GM12874 (cell line): ENCODE measurements at regions not wholly inside any gene's neighbourhood (a gene's known extent, or its start where the extent isn't known, plus 50 kb on each side); places are given as distances from the start of the nearest gene placed in this dataset.

Experiments
- TF ChIP-seq, protein P1 (sequence below): IDR thresholded peaks from 2 replicates; pipeline ENCODE4 v1.5.1; 2011; ENCODE audit warnings: low read depth, mild to moderate bottlenecking, control low read depth, low read length, moderate library complexity; ENCODE audit not compliant: insufficient read depth

DNA sequence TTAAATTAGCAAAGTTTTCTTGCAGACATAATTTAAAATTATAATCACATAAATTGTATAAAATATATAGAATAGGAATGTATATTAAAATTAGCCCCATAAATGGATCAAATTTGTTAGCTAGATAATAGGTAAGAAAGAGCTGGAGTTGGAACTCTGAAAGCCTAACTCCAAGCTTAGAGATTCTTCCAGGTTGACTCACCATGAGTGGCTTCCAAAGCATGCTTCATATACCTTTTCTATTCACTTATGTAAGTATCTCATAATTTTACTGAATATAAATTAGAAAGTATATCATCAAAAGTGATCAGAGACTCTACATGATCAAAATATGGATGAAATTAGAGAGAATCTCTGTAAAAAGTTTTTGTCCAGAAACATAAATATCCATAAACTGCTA lies 320.7 kb upstream of the MAGI2 start:
- TF ChIP-seq, protein P1, sequence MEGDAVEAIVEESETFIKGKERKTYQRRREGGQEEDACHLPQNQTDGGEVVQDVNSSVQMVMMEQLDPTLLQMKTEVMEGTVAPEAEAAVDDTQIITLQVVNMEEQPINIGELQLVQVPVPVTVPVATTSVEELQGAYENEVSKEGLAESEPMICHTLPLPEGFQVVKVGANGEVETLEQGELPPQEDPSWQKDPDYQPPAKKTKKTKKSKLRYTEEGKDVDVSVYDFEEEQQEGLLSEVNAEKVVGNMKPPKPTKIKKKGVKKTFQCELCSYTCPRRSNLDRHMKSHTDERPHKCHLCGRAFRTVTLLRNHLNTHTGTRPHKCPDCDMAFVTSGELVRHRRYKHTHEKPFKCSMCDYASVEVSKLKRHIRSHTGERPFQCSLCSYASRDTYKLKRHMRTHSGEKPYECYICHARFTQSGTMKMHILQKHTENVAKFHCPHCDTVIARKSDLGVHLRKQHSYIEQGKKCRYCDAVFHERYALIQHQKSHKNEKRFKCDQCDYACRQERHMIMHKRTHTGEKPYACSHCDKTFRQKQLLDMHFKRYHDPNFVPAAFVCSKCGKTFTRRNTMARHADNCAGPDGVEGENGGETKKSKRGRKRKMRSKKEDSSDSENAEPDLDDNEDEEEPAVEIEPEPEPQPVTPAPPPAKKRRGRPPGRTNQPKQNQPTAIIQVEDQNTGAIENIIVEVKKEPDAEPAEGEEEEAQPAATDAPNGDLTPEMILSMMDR, result no peak

DNA sequence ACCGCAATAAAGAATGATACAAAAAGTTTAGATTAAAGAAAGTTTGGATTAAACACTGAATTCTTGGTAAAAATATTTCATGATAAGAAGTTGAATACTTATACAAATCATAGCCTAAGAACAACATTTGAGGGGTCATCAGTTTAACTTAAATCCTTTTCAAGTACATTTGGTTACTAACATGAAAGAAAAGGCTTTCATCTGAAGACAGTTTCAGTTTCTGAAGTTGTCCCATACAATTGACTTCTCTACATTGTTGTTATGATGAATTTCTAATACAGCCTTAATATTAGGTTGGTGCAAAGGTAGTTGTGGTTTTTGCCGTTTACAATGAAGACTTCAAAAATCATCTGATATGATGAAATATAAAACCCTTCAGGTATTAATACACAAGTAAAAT lies 317.5 kb upstream of the MAGI2 start:
- TF ChIP-seq, protein P1, result no peak

DNA sequence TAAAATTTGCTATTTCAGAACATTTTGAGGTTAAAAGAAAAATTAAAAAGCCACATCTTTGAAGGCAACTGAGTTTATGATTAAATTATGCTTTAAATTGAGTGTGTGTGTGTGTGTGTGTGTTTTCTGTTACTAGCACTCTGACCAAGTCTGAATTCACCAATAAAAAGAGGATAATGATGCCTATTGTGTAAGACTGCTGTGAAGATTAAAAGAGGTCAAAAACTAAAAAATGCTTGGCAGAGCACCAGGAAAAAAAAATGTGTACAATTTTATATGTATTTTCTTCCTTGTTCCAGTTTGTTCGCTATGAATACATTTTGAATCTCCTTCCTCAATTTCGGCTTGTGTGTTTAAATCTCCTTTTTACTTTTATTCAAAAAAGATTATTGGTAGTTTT lies 316.6 kb upstream of the MAGI2 start:
- TF ChIP-seq, protein P1, result no peak

DNA sequence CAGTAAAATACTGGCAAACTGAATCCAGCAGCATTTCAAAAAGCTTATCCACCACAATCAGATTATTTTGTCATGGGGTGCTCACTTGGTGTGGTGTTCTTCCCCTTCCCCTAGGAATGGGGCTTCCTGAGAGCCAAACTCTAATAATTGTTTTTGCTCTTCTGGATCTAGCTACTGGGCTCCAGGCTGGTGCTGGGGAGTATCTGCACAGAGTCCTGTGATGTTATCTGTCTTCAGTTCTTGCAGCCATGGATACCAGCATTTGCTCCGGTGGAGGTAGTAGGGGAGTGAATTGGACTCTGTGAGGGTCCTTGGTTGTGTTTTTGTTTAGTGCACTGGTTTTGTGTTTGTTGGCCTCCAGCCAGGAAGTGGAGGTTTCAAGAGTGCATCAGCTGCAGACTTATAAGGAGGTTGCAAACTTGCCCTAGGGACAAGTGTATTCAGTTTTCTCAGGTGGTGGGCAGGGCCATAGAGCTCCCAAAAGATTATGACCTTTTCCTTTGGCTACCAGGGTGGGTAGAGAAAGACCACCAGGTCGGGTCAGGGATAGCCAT lies 308.5 kb upstream of the MAGI2 start:
- TF ChIP-seq, protein P1, result no peak

DNA sequence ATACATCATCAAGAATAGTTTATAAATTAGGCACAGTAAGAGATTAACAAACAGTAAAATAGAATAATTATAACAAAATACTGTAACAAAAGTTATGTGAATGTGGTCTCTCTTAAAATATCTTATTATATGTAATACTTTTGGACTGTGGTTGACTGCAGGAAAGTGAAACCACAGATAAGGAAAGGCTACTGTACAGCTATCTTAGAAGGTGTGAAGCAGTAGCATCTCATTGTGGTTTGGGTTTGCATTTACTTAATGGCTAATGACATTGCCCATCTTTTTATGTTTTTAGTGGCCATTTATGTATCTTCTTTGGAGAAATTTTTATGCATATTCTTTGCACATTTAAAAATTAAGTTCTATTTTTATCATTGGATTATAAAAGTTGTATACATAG lies 296.4 kb upstream of the MAGI2 start:
- TF ChIP-seq, protein P1, result no peak

DNA sequence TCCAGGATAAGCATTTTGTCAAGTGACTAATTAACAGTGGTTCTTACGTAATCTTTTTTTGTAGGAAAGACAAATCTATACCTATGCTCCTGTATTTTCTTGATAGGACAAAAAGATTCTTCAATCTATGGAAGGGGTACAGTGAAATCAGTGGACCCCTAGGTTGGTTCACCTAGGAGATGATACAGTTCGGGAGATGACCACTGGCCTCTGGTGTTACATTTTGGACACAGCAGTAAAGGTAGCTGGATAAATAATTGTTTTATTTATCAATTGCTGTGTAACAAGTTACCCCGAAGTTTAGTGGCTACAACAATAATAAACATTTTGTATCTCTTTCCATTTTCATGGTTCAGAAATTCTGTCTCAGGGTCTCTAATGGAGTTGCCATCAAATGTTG lies 288.2 kb upstream of the MAGI2 start:
- TF ChIP-seq, protein P1, result no peak

DNA sequence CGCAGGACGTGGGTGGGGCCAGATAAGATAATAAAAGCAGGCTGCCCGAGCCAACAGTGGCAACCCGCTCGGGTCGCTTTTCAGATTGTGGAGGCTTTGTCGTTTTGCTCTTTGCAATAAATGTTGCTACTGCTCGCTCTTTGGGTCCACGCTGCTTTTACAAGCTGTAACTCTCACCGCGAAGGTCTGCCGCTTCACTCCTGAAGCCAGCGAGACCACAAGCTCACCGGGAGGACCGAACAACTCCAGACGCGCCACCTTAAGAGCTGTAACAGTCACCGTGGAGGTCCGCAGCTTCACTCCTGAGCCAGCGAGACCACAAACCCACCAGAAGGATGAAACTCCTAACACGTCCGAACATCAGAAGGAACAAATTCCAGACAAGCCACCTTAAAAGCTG lies 286.6 kb upstream of the MAGI2 start:
- TF ChIP-seq, protein P1, result no peak

DNA sequence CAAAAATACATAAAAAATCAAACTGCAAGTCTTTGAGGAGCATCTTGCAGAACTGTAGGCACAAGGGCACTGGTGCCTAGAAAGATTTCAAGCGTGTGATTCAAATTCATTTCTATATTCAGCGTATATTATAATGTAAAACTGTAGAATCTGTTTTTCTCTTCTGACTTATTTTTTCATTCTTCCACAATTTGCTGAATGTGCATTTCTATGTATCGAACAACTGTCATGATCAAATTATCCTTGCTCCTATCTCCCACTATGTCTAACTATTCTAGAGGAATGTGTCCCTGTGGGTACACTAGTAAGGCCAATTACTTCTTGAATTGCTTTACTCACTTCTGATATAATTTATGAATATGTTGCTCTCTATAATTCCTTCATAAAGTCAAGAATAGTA lies 283.0 kb upstream of the MAGI2 start:
- TF ChIP-seq, protein P1, result no peak
